Esophagus muscularis mucosa (tissue), 4 donors: ENCODE measurements at regions not wholly inside any gene's neighbourhood (a gene's known extent, or its start where the extent isn't known, plus 50 kb on each side); places are given as distances from the start of the nearest gene placed in this dataset.

ENCODE experiments used
- DNase-seq: peaks from one replicate; pipeline ENCODE4 v3.0.0-alpha.2; 2017; ENCODE audit errors: extremely low spot score
- H3K27ac ChIP-seq, 4 donors: fragments of 200-600 bp; sonication (generic); replicated peaks in 1 of 4; 1 replicate in 3 of 4; 2 replicates in 1 of 4; pipeline ENCODE4 v1.5.1; 2016 to 2019; ENCODE audit warnings: mild to moderate bottlenecking in 1 of 4
- H3K27me3 ChIP-seq, 4 donors: fragments of 200-600 bp; sonication (generic); one replicate each; pipeline versions ENCODE4 v1.5.1 to v1.6.0; 2016 to 2019
- H3K36me3 ChIP-seq, 4 donors: fragments of 200-600 bp; sonication (generic); one replicate each; pipeline ENCODE4 v1.5.1; 2016 to 2019
- H3K4me1 ChIP-seq, 4 donors: fragments of 200-600 bp; sonication (generic); one replicate each; pipeline ENCODE4 v1.5.1; 2016 to 2019
- H3K4me3 ChIP-seq, 4 donors: fragments of 200-600 bp; sonication (generic); 1 replicate in 2 of 4; 2 replicates in 2 of 4; pipeline ENCODE4 v1.5.1; 2016 to 2019; ENCODE audit warnings: mild to moderate bottlenecking in 4 of 4, moderate library complexity in 1 of 4
- H3K9me3 ChIP-seq, 4 donors: fragments of 200-600 bp; sonication (generic); 1 replicate in 3 of 4; 2 replicates in 1 of 4; pipeline ENCODE4 v1.5.1; 2016 to 2019
- CTCF ChIP-seq, 3 experiments: fragments of 200-600 bp in 2 of 3; fragments of 450-650 bp in 1 of 3; sonication (generic) in 2 of 3; IDR thresholded peaks; one replicate each; pipeline ENCODE4 v1.5.1; 2017 to 2019; ENCODE audit warnings: antibody characterized with exemption in 3 of 3, mild to moderate bottlenecking in 2 of 3, moderate library complexity in 1 of 3
- EP300 ChIP-seq: sonication (generic); formaldehyde crosslinking; IDR thresholded peaks from one replicate; pipeline ENCODE4 v1.6.1; 2017; ENCODE audit warnings: antibody characterized with exemption
- POLR2A ChIP-seq: fragments of 450-650 bp; IDR thresholded peaks from one replicate; pipeline ENCODE4 v1.6.1; 2017; ENCODE audit warnings: antibody characterized with exemption, moderate library complexity, mild to moderate bottlenecking, low read depth
- POLR2AphosphoS5 ChIP-seq, 2 donors: sonication (generic); formaldehyde crosslinking; IDR thresholded peaks; one replicate each; pipeline ENCODE4 v1.6.1; 2017; ENCODE audit warnings: antibody characterized with exemption in 2 of 2
- WGBS: methylation state at CpG from one replicate; pipeline ENCODE4 v1.1.5; 2018; 5-methylcytosine and 5-hydroxymethylcytosine counted together
- intact Hi-C: fragments of 100-400 bp; cut with DNase I; formaldehyde crosslinking; loops from one replicate; pipeline ENCODE4 v1.15.1; 2023

DNA sequence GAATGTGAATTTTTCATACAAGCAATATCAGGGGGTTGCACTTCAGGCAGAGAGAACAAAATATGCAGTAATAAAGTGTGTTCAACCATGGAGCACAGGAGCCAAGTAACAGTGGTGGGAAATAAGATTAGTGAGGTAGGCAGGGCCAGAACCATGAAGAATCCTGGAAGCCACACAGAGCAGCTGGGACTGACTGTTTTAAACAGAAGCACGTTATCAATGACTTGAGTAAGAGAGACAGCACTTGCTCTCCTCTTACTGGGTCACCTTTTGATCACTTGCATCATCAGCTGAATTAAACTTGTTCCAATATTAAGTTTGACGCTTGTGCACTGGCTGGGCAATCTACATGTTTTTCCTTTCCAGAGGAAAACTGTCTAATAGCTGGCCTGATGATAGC is 238.5 kb downstream of the TBX18 start:
- DNase-seq = no peak
- Histone ChIP-seq H3K27me3 (no peaks in the 10 kb centered on the region), H3K27ac (no peak overlapping the region), H3K4me3 (no peak overlapping the region), H3K4me1 (no peaks in the 10 kb centered on the region), H3K36me3 (no peaks in the 10 kb centered on the region), H3K9me3 (no peaks in the 10 kb centered on the region)
- WGBS = 59% methylated on average over 2 of the region's 2 CpGs
- no peak for TF ChIP-seq EP300
- TF ChIP-seq POLR2AphosphoS5 (IDR thresholded peaks at IDR 0.05) = no peak
- TF ChIP-seq CTCF (IDR thresholded peaks at IDR 0.05) = no peak
- no peak for TF ChIP-seq POLR2A
- intact Hi-C loops = no loop called here

- intact Hi-C loops = no loop called here
- no peaks in the 10 kb centered on the region for H3K27me3 ChIP-seq
- no peak overlapping the region for H3K27ac ChIP-seq
- TF ChIP-seq CTCF (IDR thresholded peaks at IDR 0.05) (no peak), EP300 (no peak), POLR2AphosphoS5 (IDR thresholded peaks at IDR 0.05) (no peak), POLR2A (no peak)
- H3K4me1 ChIP-seq = no peaks in the 10 kb centered on the region
- H3K36me3 ChIP-seq = no peaks in the 10 kb centered on the region
- no peak for DNase-seq
- H3K4me3 ChIP-seq = no peak overlapping the region
- no peaks in the 10 kb centered on the region for H3K9me3 ChIP-seq
- WGBS = 60% methylated on average over 4 of the region's 4 CpGs
These were observed 239.8 kb downstream of the TBX18 start for GRCh38 chr6:84524636-84525035.

DNA sequence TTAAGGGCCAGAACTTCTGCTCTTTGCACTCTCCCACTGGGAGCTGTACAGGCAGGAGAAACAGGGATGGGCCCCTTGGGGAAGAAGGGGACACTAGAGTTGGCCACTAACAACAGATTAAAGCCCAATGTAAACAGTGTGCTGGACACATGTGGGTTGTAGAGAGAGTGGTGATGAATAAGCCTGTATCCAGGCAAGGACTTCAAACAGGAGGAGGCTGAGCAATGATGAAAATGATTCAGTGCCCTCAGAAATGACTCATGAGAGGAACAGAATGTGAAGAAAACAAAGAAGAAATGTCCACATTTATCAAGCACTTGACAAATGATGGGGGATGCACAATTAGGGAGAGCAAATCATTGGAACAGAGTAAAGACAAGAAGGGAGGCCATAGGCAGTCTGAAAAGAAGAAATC is 242.3 kb downstream of the TBX18 start:
- H3K27ac ChIP-seq = no peak overlapping the region
- no peak for TF ChIP-seq EP300
- TF ChIP-seq CTCF (IDR thresholded peaks at IDR 0.05) = no peak
- no peak for TF ChIP-seq POLR2A
- TF ChIP-seq POLR2AphosphoS5 (IDR thresholded peaks at IDR 0.05) = no peak
- no peaks in the 10 kb centered on the region for H3K27me3 ChIP-seq
- intact Hi-C loops = no loop called here
- no peak overlapping the region for H3K4me3 ChIP-seq
- no peaks in the 10 kb centered on the region for H3K9me3 ChIP-seq
- no peaks in the 10 kb centered on the region for H3K36me3 ChIP-seq
- H3K4me1 ChIP-seq = no peaks in the 10 kb centered on the region
- DNase-seq = no peak

GRCh38 chr6:84521511-84521910 is 242.9 kb downstream of the TBX18 start:
- Histone ChIP-seq H3K27ac (no peak overlapping the region), H3K4me3 (no peak overlapping the region), H3K36me3 (no peaks in the 10 kb centered on the region), H3K27me3 (no peaks in the 10 kb centered on the region), H3K9me3 (no peaks in the 10 kb centered on the region), H3K4me1 (no peaks in the 10 kb centered on the region)
- intact Hi-C loops = no loop called here
- no peak for TF ChIP-seq CTCF (IDR thresholded peaks at IDR 0.05)
- TF ChIP-seq EP300 = no peak
- TF ChIP-seq POLR2A = no peak
- no peak for TF ChIP-seq POLR2AphosphoS5 (IDR thresholded peaks at IDR 0.05)
- 27% methylated on average over 1 of the region's 1 CpG for WGBS
- DNase-seq = no peak

- Histone ChIP-seq H3K9me3 (no peaks in the 10 kb centered on the region), H3K27ac (no peak overlapping the region), H3K4me1 (no peaks in the 10 kb centered on the region), H3K4me3 (no peak overlapping the region), H3K27me3 (no peaks in the 10 kb centered on the region), H3K36me3 (no peaks in the 10 kb centered on the region)
- TF ChIP-seq POLR2A (no peak), POLR2AphosphoS5 (IDR thresholded peaks at IDR 0.05) (no peak), CTCF (IDR thresholded peaks at IDR 0.05) (no peak), EP300 (no peak)
- WGBS = 73% methylated on average over 2 of the region's 2 CpGs
- DNase-seq = no peak
- intact Hi-C loops = no loop called here
These were observed 246.5 kb downstream of the TBX18 start for GRCh38 chr6:84517741-84518530.
